Skeletal muscle cell (primary cell): ENCODE measurements at regions not wholly inside any gene's neighbourhood (a gene's known extent, or its start where the extent isn't known, plus 50 kb on each side); places are given as distances from the start of the nearest gene placed in this dataset.

Experiments
- DNase-seq: peaks from one replicate; pipeline ENCODE4 v3.0.0-alpha.2; 2010; ENCODE audit warnings: low read depth
- H3K4me3 ChIP-seq: 2 replicates; pipeline ENCODE4 v1.5.1; 2011; ENCODE audit warnings: low read depth, mild to moderate bottlenecking, control low read depth, low read length, moderate library complexity

- no peak overlapping the region for H3K4me3 ChIP-seq
- no peak for DNase-seq
Measured at GRCh38 chr1:118271883-118272282, 86.9 kb upstream of the SPAG17 start.

- no peak for DNase-seq
- no peak overlapping the region for H3K4me3 ChIP-seq
Measured at GRCh38 chr1:118269598-118269997, 84.6 kb upstream of the SPAG17 start.

GRCh38 chr1:118266436-118266835 is 81.4 kb upstream of the SPAG17 start:
- DNase-seq: no peak
- H3K4me3 ChIP-seq: no peak overlapping the region

GRCh38 chr1:118264343-118264742 is 79.3 kb upstream of the SPAG17 start:
- DNase-seq: no peak

GRCh38 chr1:118262865-118263264 is 77.8 kb upstream of the SPAG17 start:
- no peak for DNase-seq
- no peak overlapping the region for H3K4me3 ChIP-seq

More at GRCh38 chr1:118264343-118264742, 79.3 kb upstream of the SPAG17 start:
- H3K4me3 ChIP-seq: no peak overlapping the region

GRCh38 chr1:118258975-118259374 is 73.9 kb upstream of the SPAG17 start:
- DNase-seq: no peak
- H3K4me3 ChIP-seq: no peak overlapping the region

GRCh38 chr1:118257946-118258345 is 72.9 kb upstream of the SPAG17 start:
- H3K4me3 ChIP-seq: no peak overlapping the region
- DNase-seq: no peak

- no peak overlapping the region for H3K4me3 ChIP-seq
- DNase-seq: no peak
Measured at GRCh38 chr1:118254491-118255425, 69.7 kb upstream of the SPAG17 start.

GRCh38 chr1:118254001-118254400 is 69.0 kb upstream of the SPAG17 start:
- H3K4me3 ChIP-seq: no peak overlapping the region

GRCh38 chr1:118253053-118253915 is 68.3 kb upstream of the SPAG17 start:
- H3K4me3 ChIP-seq: no peak overlapping the region
- no peak for DNase-seq

More at GRCh38 chr1:118254001-118254400, 69.0 kb upstream of the SPAG17 start:
- no peak for DNase-seq

- H3K4me3 ChIP-seq: no peak overlapping the region
- no peak for DNase-seq
Measured at GRCh38 chr1:118252624-118253023, 67.6 kb upstream of the SPAG17 start.

GRCh38 chr1:118250232-118250631 is 65.2 kb upstream of the SPAG17 start:
- no peak for DNase-seq
- no peak overlapping the region for H3K4me3 ChIP-seq

- no peak overlapping the region for H3K4me3 ChIP-seq
- DNase-seq: no peak
Measured at GRCh38 chr1:118249641-118250040, 64.6 kb upstream of the SPAG17 start.

- no peak overlapping the region for H3K4me3 ChIP-seq
- no peak for DNase-seq
Measured at GRCh38 chr1:118247593-118247992, 62.6 kb upstream of the SPAG17 start.

- no peak for DNase-seq
Measured at GRCh38 chr1:118246646-118247045, 61.6 kb upstream of the SPAG17 start.

GRCh38 chr1:118244194-118244593 is 59.2 kb upstream of the SPAG17 start:
- no peak for DNase-seq
- H3K4me3 ChIP-seq: no peak overlapping the region

More at GRCh38 chr1:118246646-118247045, 61.6 kb upstream of the SPAG17 start:
- no peak overlapping the region for H3K4me3 ChIP-seq

GRCh38 chr1:118243269-118243668 is 58.2 kb upstream of the SPAG17 start:
- H3K4me3 ChIP-seq: no peak overlapping the region
- DNase-seq: no peak
